Endothelial cell of hepatic sinusoid (primary cell): ENCODE measurements at regions not wholly inside any gene's neighbourhood (a gene's known extent, or its start where the extent isn't known, plus 50 kb on each side); places are given as distances from the start of the nearest gene placed in this dataset.
"Not testable (repeated sequence)": the region's sequence is repeated elsewhere in the genome, so short reads cannot be mapped to it uniquely, and the experiment has no call there.

ENCODE experiments used
- in situ Hi-C: cut with HindIII; loops from 2 replicates; pipeline ENCODE4 v1.10.0; 2017; ENCODE audit warnings: low sequenced_read_pairs

GRCh38 chr10:130497056-130498010 lies 361.1 kb downstream of the GLRX3 start:
- in situ Hi-C loops: no loop called here

- in situ Hi-C loops: no loop called here
These were observed 361.9 kb downstream of the GLRX3 start for GRCh38 chr10:130498042-130498441.

- in situ Hi-C loops: no loop called here
These were observed 362.7 kb downstream of the GLRX3 start for GRCh38 chr10:130498934-130499333.

- in situ Hi-C loops: no loop called here
These were observed 363.4 kb downstream of the GLRX3 start for GRCh38 chr10:130499541-130499940.

GRCh38 chr10:130500261-130501000 lies 364.2 kb downstream of the GLRX3 start:
- in situ Hi-C loops: no loop called here

- in situ Hi-C loops: no loop called here
These were observed 371.3 kb downstream of the GLRX3 start for GRCh38 chr10:130507461-130507860.

GRCh38 chr10:130509881-130510689 lies 373.9 kb downstream of the GLRX3 start:
- in situ Hi-C loops: no loop called here

GRCh38 chr10:130510755-130511154 lies 374.6 kb downstream of the GLRX3 start:
- in situ Hi-C loops: no loop called here

- in situ Hi-C loops: no loop called here
These were observed 375.6 kb downstream of the GLRX3 start for GRCh38 chr10:130511766-130512165.

GRCh38 chr10:130512936-130513335 lies 376.7 kb downstream of the GLRX3 start:
- in situ Hi-C loops: no loop called here

GRCh38 chr10:130513686-130514476 lies 377.7 kb downstream of the GLRX3 start:
- in situ Hi-C loops: no loop called here

- in situ Hi-C loops: no loop called here
These were observed 379.5 kb downstream of the GLRX3 start for GRCh38 chr10:130515670-130516069.

GRCh38 chr10:130516141-130516735 lies 380.0 kb downstream of the GLRX3 start:
- in situ Hi-C loops: no loop called here

GRCh38 chr10:130518921-130519320 lies 382.7 kb downstream of the GLRX3 start:
- in situ Hi-C loops: not testable (repeated sequence)

GRCh38 chr10:130519791-130520190 lies 383.6 kb downstream of the GLRX3 start:
- in situ Hi-C loops: no loop called here

- in situ Hi-C loops: no loop called here
These were observed 395.1 kb downstream of the GLRX3 start for GRCh38 chr10:130531312-130531711.

- in situ Hi-C loops: no loop called here
These were observed 404.9 kb downstream of the GLRX3 start for GRCh38 chr10:130541090-130541489.

- in situ Hi-C loops: no loop called here
These were observed 406.6 kb downstream of the GLRX3 start for GRCh38 chr10:130542761-130543160.

- in situ Hi-C loops: no loop called here
These were observed 407.6 kb downstream of the GLRX3 start for GRCh38 chr10:130543794-130544193.

GRCh38 chr10:130545122-130545521 lies 408.9 kb downstream of the GLRX3 start:
- in situ Hi-C loops: loop anchor here (5.0 kb wide), 1 partner anchor 83 kb away; no protein-coding TSS in a partner anchor
